HCT116 (cell line): ENCODE measurements at regions not wholly inside any gene's neighbourhood (a gene's known extent, or its start where the extent isn't known, plus 50 kb on each side); places are given as distances from the start of the nearest gene placed in this dataset.
A peak's percentile ranks its signal among the peaks of the same experiment; 100 is the strongest.

ENCODE experiments used
- ATAC-seq: fragments of 200-7000 bp; cut with Tn5 transposase; 2 replicates; pipeline ENCODE4 v1.9.1; 2020; ENCODE audit warnings: mild to moderate bottlenecking, moderate library complexity
- BruUV-seq: library from RNA; stranded (reverse); fragments of 400-500 nt; replicated peaks from 2 replicates; lab custom pipeline; 2021; lab: Mats Ljungman, UMichigan
- CTCF ChIA-PET: fragments of 300-600 bp; sonication (Branson Sonifier 250); formaldehyde crosslinking; loops from one replicate; lab custom pipeline; 2021; ENCODE audit warnings: antibody characterized with exemption; lab: Charles Lee
- POLR2A ChIA-PET: fragments of 300-600, 350-600 bp; sonication (Branson Sonifier 250); formaldehyde crosslinking; loops from one replicate; lab custom pipeline; 2021; ENCODE audit warnings: antibody characterized with exemption; lab: Charles Lee
- RAD21 ChIA-PET, 2 experiments: fragments of 300-600 bp; sonication (Branson Sonifier 250); formaldehyde crosslinking; loops; one replicate each; lab custom pipeline; 2023; ENCODE audit warnings: low total read pairs in 2 of 2; ENCODE audit not compliant: uncharacterized antibody in 2 of 2, unreplicated experiment in 2 of 2, low non-redundant PET in 1 of 2; lab: Charles Lee
- DNase-seq: peaks from one replicate; pipeline ENCODE4 v3.0.0-alpha.2; 2010; ENCODE audit warnings: low read depth, low spot score
- H2AFZ ChIP-seq: fragments of 200-600 bp; shearing (Covaris generic), sonication (generic); 2 replicates; pipeline ENCODE4 v1.6.1; 2017; ENCODE audit warnings: low read depth, mixed run types, mixed read lengths, antibody characterized with exemption, low read length; ENCODE audit not compliant: poor library complexity, severe bottlenecking
- H3K27ac ChIP-seq: 2 replicates; pipeline ENCODE4 v1.5.1; 2012; ENCODE audit warnings: low read depth, low read length
- H3K27me3 ChIP-seq: fragments of 200-600 bp; sonication (generic); 2 replicates; pipeline ENCODE4 v1.6.1; 2016; ENCODE audit warnings: mixed run types, low read length, mixed read lengths; ENCODE audit not compliant: insufficient read depth
- H3K36me3 ChIP-seq, 2 experiments: fragments of 200-500 bp in 1 of 2; fragments of 200-600 bp in 1 of 2; sonication (Bioruptor generic) in 1 of 2; sonication (generic) in 1 of 2; 2 replicates each; pipeline versions ENCODE4 v1.5.1 to v1.6.1; 2014 to 2016; ENCODE audit warnings: low read length in 2 of 2, inconsistent platforms in 1 of 2, mixed read lengths in 1 of 2, mixed run types in 1 of 2; ENCODE audit not compliant: insufficient read depth in 2 of 2, control insufficient read depth in 1 of 2
- H3K4me1 ChIP-seq, 2 experiments: fragments of 200-600 bp in 1 of 2; sonication (generic) in 1 of 2; 2 replicates each; pipeline versions ENCODE4 v1.5.1 to v1.6.1; 2012 to 2017; ENCODE audit warnings: low read length in 2 of 2, inconsistent platforms in 1 of 2, mild to moderate bottlenecking in 1 of 2, mixed read lengths in 1 of 2, mixed run types in 1 of 2, moderate library complexity in 1 of 2; ENCODE audit not compliant: insufficient read depth in 2 of 2, control insufficient read depth in 1 of 2
- H3K4me2 ChIP-seq: fragments of 200-600 bp; sonication (generic); 2 replicates; pipeline ENCODE4 v1.6.1; 2017; ENCODE audit warnings: mixed run types, low read length, mixed read lengths
- H3K4me3 ChIP-seq, 2 experiments: fragments of 200-600 bp in 1 of 2; sonication (generic) in 1 of 2; replicated peaks in 1 of 2; 2 replicates each; pipeline ENCODE4 v1.5.1; 2011 to 2016; ENCODE audit warnings: low read length in 2 of 2, control low read depth in 1 of 2, low read depth in 1 of 2, mild to moderate bottlenecking in 1 of 2, mixed read lengths in 1 of 2, mixed run types in 1 of 2
- H3K79me2 ChIP-seq: fragments of 200-600 bp; sonication (generic); 2 replicates; pipeline ENCODE4 v1.6.1; 2017; ENCODE audit warnings: mild to moderate bottlenecking, mixed run types, low read length, moderate library complexity, mixed read lengths; ENCODE audit not compliant: insufficient read depth
- H3K9ac ChIP-seq: fragments of 200-600 bp; sonication (generic); 2 replicates; pipeline ENCODE4 v1.6.1; 2016; ENCODE audit warnings: low read length, mixed read lengths
- H3K9me2 ChIP-seq: fragments of 200-600 bp; sonication (generic), shearing (Covaris generic); 2 replicates; pipeline ENCODE4 v1.6.1; 2017; ENCODE audit warnings: mixed run types, mild to moderate bottlenecking, moderate library complexity; ENCODE audit not compliant: insufficient read depth
- H3K9me3 ChIP-seq, 2 experiments: fragments of 200-500 bp in 1 of 2; fragments of 200-600 bp in 1 of 2; sonication (Bioruptor generic) in 1 of 2; sonication (generic) in 1 of 2; 2 replicates each; pipeline ENCODE4 v1.6.1; 2014 to 2017; ENCODE audit warnings: low read length in 2 of 2, mixed read lengths in 2 of 2, inconsistent platforms in 1 of 2, low read depth in 1 of 2, mild to moderate bottlenecking in 1 of 2, mixed run types in 1 of 2, moderate library complexity in 1 of 2; ENCODE audit not compliant: control insufficient read depth in 1 of 2, insufficient read depth in 1 of 2
- H4K20me1 ChIP-seq: fragments of 200-600 bp; sonication (generic), shearing (Covaris generic); 2 replicates; pipeline ENCODE4 v1.6.1; 2017; ENCODE audit warnings: mixed run types, mild to moderate bottlenecking, moderate library complexity; ENCODE audit not compliant: insufficient read depth
- CTCF ChIP-seq, 3 experiments: fragments of 200-600 bp in 1 of 3; sonication (generic) in 1 of 3; IDR thresholded peaks in 2 of 3; conservative IDR thresholded peaks in 1 of 3; 2 replicates each; pipeline ENCODE4 v1.5.1; 2012 to 2017; ENCODE audit warnings: low read depth in 2 of 3, low read length in 2 of 3, antibody characterized with exemption in 1 of 3, borderline replicate concordance in 1 of 3, control low read depth in 1 of 3, mild to moderate bottlenecking in 1 of 3, mixed read lengths in 1 of 3, mixed run types in 1 of 3, moderate library complexity in 1 of 3; ENCODE audit not compliant: insufficient read depth in 1 of 3
- EZH2 ChIP-seq: fragments of 200-600 bp; sonication (generic); IDR thresholded peaks from 2 replicates; pipeline ENCODE4 v1.6.1; 2017; ENCODE audit warnings: antibody characterized with exemption, mixed run types
- EZH2phosphoT487 ChIP-seq: fragments of 200-600 bp; IDR thresholded peaks from 2 replicates; pipeline ENCODE4 v1.6.1; 2018; ENCODE audit warnings: antibody characterized with exemption, borderline replicate concordance
- JUND ChIP-seq: IDR thresholded peaks from 2 replicates; pipeline ENCODE4 v1.6.1; 2012
- MAX ChIP-seq: IDR thresholded peaks from 2 replicates; pipeline ENCODE4 v1.6.1; 2012
- POLR2AphosphoS5 ChIP-seq: IDR thresholded peaks from 2 replicates; pipeline ENCODE4 v1.6.1; 2011; ENCODE audit warnings: mild to moderate bottlenecking, low read depth, low read length, moderate library complexity
- RAD21 ChIP-seq: IDR thresholded peaks from 2 replicates; pipeline ENCODE4 v1.6.1; 2012; ENCODE audit warnings: low read depth, mild to moderate bottlenecking
- REST ChIP-seq: IDR thresholded peaks from 2 replicates; pipeline ENCODE4 v1.6.1; 2012; ENCODE audit warnings: low read depth
- SIN3A ChIP-seq: IDR thresholded peaks from 2 replicates; pipeline ENCODE4 v1.6.1; 2012; ENCODE audit warnings: low read depth
- TCF7L2 ChIP-seq: IDR thresholded peaks from 2 replicates; pipeline ENCODE4 v1.7.0; 2011; ENCODE audit warnings: borderline replicate concordance, inconsistent platforms; ENCODE audit not compliant: insufficient read depth, insufficient read length; ENCODE audit errors: extremely low read depth
- YY1 ChIP-seq: IDR thresholded peaks from 2 replicates; pipeline ENCODE4 v1.6.1; 2011; ENCODE audit warnings: low read length, low read depth, moderate library complexity, mild to moderate bottlenecking; ENCODE audit not compliant: insufficient replicate concordance; ENCODE audit errors: extremely low read depth
- ZBTB33 ChIP-seq: IDR thresholded peaks from 2 replicates; pipeline ENCODE4 v1.6.1; 2011; ENCODE audit warnings: mild to moderate bottlenecking, low read length, moderate library complexity; ENCODE audit not compliant: insufficient replicate concordance; ENCODE audit errors: extremely low read depth
- ZFX ChIP-seq: fragments of 450-650 bp; IDR thresholded peaks from 2 replicates; pipeline ENCODE4 v1.6.1; 2017
- ZNF274 ChIP-seq: fragments of 200-500 bp; sonication (Bioruptor generic); IDR thresholded peaks from 2 replicates; pipeline ENCODE4 v1.6.1; 2014; ENCODE audit warnings: mild to moderate bottlenecking, low read depth, low read length, inconsistent platforms
- intact Hi-C: fragments of 100-400 bp; cut with micrococcal nuclease; formaldehyde crosslinking; loops from 2 replicates; pipeline ENCODE4 v1.10.0; 2022

- Histone ChIP-seq H3K27ac (no peak overlapping the region), H3K27me3 (no peaks in the 10 kb centered on the region), H3K4me3 (no peak overlapping the region), H3K36me3 (no peaks in the 10 kb centered on the region), H3K9me2 (no peaks in the 10 kb centered on the region), H2AFZ (peak overlapping the region; percentile 54), H3K4me1 (peaks cover 3 to 5% of the 10 kb centered on the region in 2 experiments; a peak in 2 of 4 replicates), H3K4me2 (peak overlapping the region; percentile 37), H3K79me2 (no peaks in the 10 kb centered on the region), H4K20me1 (no peaks in the 10 kb centered on the region), H3K9ac (no peak overlapping the region), H3K9me3 (no peaks in the 10 kb centered on the region)
- ATAC-seq (no peak), DNase-seq (no peak)
- RAD21 ChIA-PET = no interaction called here
- intact Hi-C loops = no loop called here
- CTCF ChIA-PET = no interaction called here
- no TSS peak for BruUV-seq
- POLR2A ChIA-PET = no interaction called here
- TF ChIP-seq ZBTB33 (no peak), MAX (no peak), EZH2phosphoT487 (no peak), JUND (no peak), CTCF (IDR thresholded peaks at IDR 0.05 in 2 of 3, conservative IDR thresholded peaks at IDR 0.05 in 1 of 3; ENCODE audit: borderline replicate concordance in 1 of 3, insufficient read depth in 1 of 3, low read depth in 2 of 3, low read length in 2 of 3) (no peak), ZNF274 (no peak), TCF7L2 (no peak), SIN3A (no peak), POLR2AphosphoS5 (no peak), REST (no peak), RAD21 (no peak), YY1 (no peak), ZFX (no peak), EZH2 (no peak)
These were observed 199.0 kb upstream of the DDX53 start for GRCh38 chrX:22800806-22801205.
